B cell (primary cell): ENCODE measurements at regions not wholly inside any gene's neighbourhood (a gene's known extent, or its start where the extent isn't known, plus 50 kb on each side); places are given as distances from the start of the nearest gene placed in this dataset.
"Not testable (repeated sequence)": the region's sequence is repeated elsewhere in the genome, so short reads cannot be mapped to it uniquely, and the experiment has no call there.

Experiments used
- ATAC-seq: fragments of 200-7000 bp; cut with Tn5 transposase; one replicate; pipeline ENCODE4 v1.10.0; 2021; ENCODE audit warnings: low read depth, mild to moderate bottlenecking, moderate number of reproducible peaks, moderate library complexity
- CTCF ChIA-PET: fragments of 350-600 bp; sonication (Branson Sonifier 250); formaldehyde crosslinking; loops from one replicate; lab custom pipeline; 2021; ENCODE audit warnings: antibody characterized with exemption, inconsistent platforms; lab: Charles Lee
- POLR2A ChIA-PET: fragments of 350-600 bp; sonication (Branson Sonifier 250); formaldehyde crosslinking; loops from one replicate; lab custom pipeline; 2021; ENCODE audit warnings: antibody characterized with exemption; lab: Charles Lee
- DNase-seq: peaks from one replicate; pipeline ENCODE4 v3.0.0; 2013
- H2AFZ ChIP-seq: 2 replicates; pipeline ENCODE4 v1.6.1; 2012; ENCODE audit warnings: mild to moderate bottlenecking, low read depth, low read length; ENCODE audit not compliant: insufficient read depth, poor library complexity, severe bottlenecking
- H3K27ac ChIP-seq, 2 donors: 1 replicate in 1 of 2; 2 replicates in 1 of 2; pipeline ENCODE4 v1.5.1; 2012 to 2013; ENCODE audit warnings: low read length in 2 of 2, mild to moderate bottlenecking in 2 of 2, moderate library complexity in 1 of 2
- H3K27me3 ChIP-seq, 4 experiments: fragments of 200-600 bp in 1 of 4; sonication (generic) in 1 of 4; replicated peaks in 1 of 4; 1 replicate in 2 of 4; 2 replicates in 2 of 4; pipeline versions ENCODE4 v1.6.1 to v1.7.0; 2013 to 2016; ENCODE audit warnings: low read length in 3 of 4, mild to moderate bottlenecking in 2 of 4, mixed read lengths in 1 of 4, moderate library complexity in 1 of 4; ENCODE audit not compliant: insufficient read depth in 4 of 4, control insufficient read depth in 3 of 4; ENCODE audit errors: control extremely low read depth in 1 of 4
- H3K36me3 ChIP-seq, 2 experiments: replicated peaks in 1 of 2; 1 replicate in 1 of 2; 2 replicates in 1 of 2; pipeline versions ENCODE4 v1.6.1 to v1.7.1; 2013; ENCODE audit warnings: low read length in 1 of 2; ENCODE audit not compliant: insufficient read depth in 2 of 2, control insufficient read depth in 1 of 2; ENCODE audit errors: control extremely low read depth in 1 of 2, extremely low read depth in 1 of 2
- H3K4me1 ChIP-seq, 2 donors: fragments of 200-600 bp in 1 of 2; sonication (generic) in 1 of 2; 1 replicate in 1 of 2; 2 replicates in 1 of 2; pipeline versions ENCODE4 v1.5.1 to v1.6.1; 2013 to 2017; ENCODE audit warnings: low read length in 2 of 2; ENCODE audit not compliant: control insufficient read depth in 2 of 2, insufficient read depth in 2 of 2
- H3K4me2 ChIP-seq: replicated peaks from 2 replicates; pipeline ENCODE3; 2012; ENCODE audit warnings: mild to moderate bottlenecking, low read depth, low read length; ENCODE audit not compliant: poor library complexity, severe bottlenecking
- H3K4me3 ChIP-seq, 5 experiments: fragments of 200-600 bp in 1 of 5; sonication (generic) in 1 of 5; 1 replicate in 3 of 5; 2 replicates in 2 of 5; pipeline versions ENCODE4 v1.5.1 to v1.7.0; 2011 to 2016; ENCODE audit warnings: low read length in 4 of 5, mild to moderate bottlenecking in 4 of 5, low read depth in 2 of 5, control low read depth in 1 of 5, moderate library complexity in 1 of 5; ENCODE audit not compliant: insufficient read depth in 1 of 5; ENCODE audit errors: control extremely low read depth in 1 of 5, extremely low read depth in 1 of 5
- H3K79me2 ChIP-seq: fragments of 200-600 bp; sonication (generic); one replicate; pipeline ENCODE4 v1.6.0; 2016; ENCODE audit warnings: low read length; ENCODE audit not compliant: control insufficient read depth, insufficient read depth
- H3K9ac ChIP-seq: fragments of 200-600 bp; sonication (generic); 2 replicates; pipeline ENCODE4 v1.6.1; 2017; ENCODE audit warnings: mild to moderate bottlenecking, low read length, moderate library complexity
- H3K9me3 ChIP-seq, 3 donors: one replicate each; pipeline versions ENCODE4 v1.6.1 to v1.7.1; 2013; ENCODE audit warnings: low read length in 2 of 3; ENCODE audit not compliant: control insufficient read depth in 2 of 3, insufficient read depth in 1 of 3; ENCODE audit errors: control extremely low read depth in 1 of 3
- H4K20me1 ChIP-seq: 2 replicates; pipeline ENCODE4 v1.6.0; 2012; ENCODE audit warnings: mild to moderate bottlenecking, low read length; ENCODE audit not compliant: insufficient read depth, control insufficient read depth, poor library complexity, severe bottlenecking
- H3K27ac Mint-ChIP-seq: one replicate; pipeline ENCODE4 v1.8.0; 2021; ENCODE audit warnings: mixed read lengths
- H3K27me3 Mint-ChIP-seq: one replicate; pipeline ENCODE4 v1.8.0; 2021; ENCODE audit warnings: mixed read lengths
- H3K4me1 Mint-ChIP-seq: one replicate; pipeline ENCODE4 v1.8.0; 2021; ENCODE audit warnings: mixed read lengths
- H3K4me3 Mint-ChIP-seq: one replicate; pipeline ENCODE4 v1.8.0; 2021; ENCODE audit warnings: mixed read lengths
- H3K9me3 Mint-ChIP-seq: one replicate; pipeline ENCODE4 v1.8.0; 2022; ENCODE audit warnings: mixed read lengths; ENCODE audit not compliant: insufficient read depth
- CTCF ChIP-seq: fragments of 200-600 bp; IDR thresholded peaks from one replicate; pipeline ENCODE4 v1.8.0; 2022; ENCODE audit warnings: antibody characterized with exemption, mild to moderate bottlenecking
- EZH2 ChIP-seq: IDR thresholded peaks from 2 replicates; pipeline ENCODE4 v1.6.1; 2012; ENCODE audit warnings: borderline replicate concordance, low read depth, mild to moderate bottlenecking, moderate library complexity, low read length; ENCODE audit not compliant: insufficient read depth, poor library complexity, severe bottlenecking
- WGBS: methylation state at CpG from one replicate; pipeline ENCODE4 v1.1.5; 2013; ENCODE audit warnings: missing lambda C conversion rate; ENCODE audit not compliant: insufficient coverage; 5-methylcytosine and 5-hydroxymethylcytosine counted together
- intact Hi-C: fragments of 100-400 bp; cut with micrococcal nuclease; formaldehyde crosslinking; loops from one replicate; pipeline ENCODE4 v1.10.0; 2022

DNA sequence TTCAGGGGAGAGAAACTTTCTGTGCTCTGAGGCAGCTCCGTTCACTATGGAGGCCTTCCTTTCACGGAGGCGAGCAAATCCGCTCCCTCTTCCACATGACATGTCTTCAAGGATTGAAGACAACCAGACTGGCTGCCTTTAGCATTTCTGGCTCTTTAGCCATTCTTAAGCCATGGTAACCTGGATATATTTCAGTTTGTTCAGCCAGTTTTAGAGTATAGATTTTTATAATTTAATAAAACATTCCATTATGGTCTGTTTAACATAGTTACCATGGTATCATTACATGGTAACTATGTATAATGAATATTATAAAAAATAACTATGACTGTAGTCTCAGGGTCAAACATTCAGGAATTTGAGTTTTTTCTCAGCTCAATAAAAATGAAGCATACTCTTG, 54.2 kb upstream of the NFIA start:
- Histone ChIP-seq H3K36me3 (no peaks in the 10 kb centered on the region), H2AFZ (no peak overlapping the region), H4K20me1 (no peaks in the 10 kb centered on the region), H3K27ac (no peak overlapping the region), H3K9me3 (no peaks in the 10 kb centered on the region), H3K4me3 (no peak overlapping the region), H3K27me3 (peaks cover 0 to 2% (median 0%) of the 10 kb centered on the region in 4 experiments), H3K79me2 (no peaks in the 10 kb centered on the region), H3K4me1 (no peaks in the 10 kb centered on the region), H3K4me2 (no peak overlapping the region), H3K9ac (no peak overlapping the region)
- CTCF ChIA-PET = interaction anchor here (1.4 kb wide), 1 partner anchor 22 kb away, joined by 3 read pairs; no protein-coding TSS in a partner anchor
- DNase-seq (no peak), ATAC-seq (no peak)
- POLR2A ChIA-PET = no interaction called here
- intact Hi-C loops = no loop called here
- Mint-ChIP-seq H3K4me3 (no peak overlapping the region), H3K27me3 (no peaks in the 10 kb centered on the region), H3K4me1 (no peaks in the 10 kb centered on the region), H3K9me3 (no peaks in the 10 kb centered on the region), H3K27ac (no peak overlapping the region)
- no peak for TF ChIP-seq CTCF
- no peak for TF ChIP-seq EZH2
- 100% methylated on average over 1 of the region's 4 CpGs for WGBS

DNA sequence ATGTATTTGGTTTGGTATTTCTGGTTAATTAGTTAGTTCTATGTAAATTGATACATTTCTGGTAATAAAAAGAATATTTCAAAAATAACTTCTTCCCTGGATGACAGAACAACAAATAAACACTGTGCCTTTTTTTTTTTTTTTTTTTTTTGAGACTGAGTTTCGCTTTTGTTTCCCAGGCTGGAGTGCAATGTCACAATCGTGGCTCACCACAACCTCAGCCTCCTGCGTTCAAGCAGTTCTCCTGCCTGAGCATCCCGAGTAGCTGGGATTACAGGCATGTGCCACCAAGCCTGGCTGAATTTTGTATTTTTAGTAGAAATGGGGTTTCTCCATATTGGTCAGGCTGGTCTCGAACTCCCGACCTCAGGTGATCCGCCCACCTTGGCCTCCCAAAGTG, 64.3 kb upstream of the NFIA start:
- H3K79me2 ChIP-seq, H3K4me1 Mint-ChIP-seq, H3K4me1 ChIP-seq, DNase-seq, H3K27ac ChIP-seq, H3K9me3 ChIP-seq, POLR2A ChIA-PET, H3K4me2 ChIP-seq, H3K36me3 ChIP-seq, H3K27ac Mint-ChIP-seq, H3K4me3 Mint-ChIP-seq, H2AFZ ChIP-seq, H4K20me1 ChIP-seq, H3K9ac ChIP-seq, intact Hi-C loops, ATAC-seq, H3K4me3 ChIP-seq, H3K9me3 Mint-ChIP-seq, CTCF ChIA-PET: not testable (repeated sequence)
- peaks cover 20% of the 10 kb centered on the region for H3K27me3 Mint-ChIP-seq
- whole genome bisulfite sequencing = 57% methylated on average over 7 of the region's 7 CpGs
- H3K27me3 ChIP-seq = peaks cover 0 to 10% (median 0%) of the 10 kb centered on the region in 4 experiments
